HT-29 (cell line): ENCODE measurements at regions not wholly inside any gene's neighbourhood (a gene's known extent, or its start where the extent isn't known, plus 50 kb on each side); places are given as distances from the start of the nearest gene placed in this dataset.
"Not testable (repeated sequence)": the region's sequence is repeated elsewhere in the genome, so short reads cannot be mapped to it uniquely, and the experiment has no call there.

ENCODE experiments used
- DNase-seq: peaks from one replicate; pipeline ENCODE4 v3.0.0-alpha.2; 2015; ENCODE audit warnings: low spot score

DNA sequence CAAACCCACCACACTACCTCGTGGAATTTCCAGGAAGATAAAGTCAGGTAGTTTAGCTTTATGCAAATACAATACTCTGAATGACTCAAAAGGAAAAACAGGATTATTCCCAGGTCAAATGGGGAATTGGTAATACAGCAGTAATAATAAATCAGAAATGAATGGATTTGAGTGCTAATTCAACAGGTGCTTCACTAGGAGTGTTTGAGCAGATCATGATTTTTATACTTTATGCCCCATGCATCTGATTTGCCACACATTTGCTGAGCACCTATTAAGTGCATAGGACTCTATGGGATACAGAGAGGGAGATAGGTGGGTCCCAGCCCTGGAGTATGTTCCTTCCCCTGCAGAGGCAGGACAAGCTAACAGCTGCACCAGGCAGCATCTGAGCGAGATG, 381.4 kb upstream of the PODXL start:
- DNase-seq = no peak

DNA sequence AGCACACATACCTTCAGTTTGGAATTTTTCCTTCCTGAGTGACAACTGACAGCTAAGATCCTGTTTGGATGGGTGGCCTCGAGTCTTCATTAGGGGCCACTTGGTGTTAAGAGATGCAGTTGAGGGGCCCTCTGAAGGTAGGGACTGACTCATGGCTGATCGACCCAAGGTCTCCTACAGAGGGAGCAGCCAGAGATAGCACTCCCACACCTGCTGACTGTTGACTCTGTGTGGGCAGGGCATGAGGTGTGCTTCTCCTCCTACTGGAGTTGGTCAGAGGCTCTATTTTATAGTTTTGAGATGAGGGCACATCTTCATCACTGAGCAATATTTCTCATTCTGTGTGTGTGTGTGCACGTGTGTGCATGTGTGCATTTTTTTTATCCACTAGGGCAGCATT, 378.8 kb upstream of the PODXL start:
- DNase-seq = no peak

GRCh38 chr7:131934452-131934851, 378.0 kb upstream of the PODXL start:
- DNase-seq = no peak

- no peak for DNase-seq
Measured at GRCh38 chr7:131933751-131934289, 377.4 kb upstream of the PODXL start.

DNA sequence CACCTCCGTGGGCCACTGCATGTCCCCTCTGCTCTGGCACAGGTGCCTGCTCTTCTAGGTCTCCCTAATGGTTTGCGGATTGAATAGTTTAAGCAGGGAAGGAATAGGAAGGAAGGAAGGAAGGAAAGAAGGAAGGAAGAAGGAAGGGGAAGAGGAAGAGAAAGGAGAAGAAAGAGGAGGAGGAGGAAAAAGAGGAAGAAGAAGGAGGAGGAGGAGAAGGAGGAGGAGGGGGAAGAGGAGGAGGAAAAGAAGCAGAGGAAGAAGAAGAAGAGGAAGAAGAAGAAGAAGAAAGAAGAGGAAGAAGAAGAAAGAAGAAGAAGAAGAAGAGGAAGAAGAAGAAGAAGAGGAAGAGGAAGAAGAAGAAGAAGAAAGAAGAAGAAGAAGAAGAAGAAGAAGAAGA, 376.8 kb upstream of the PODXL start:
- DNase-seq = not testable (repeated sequence)

- DNase-seq = peak; percentile 16
Measured at GRCh38 chr7:131932271-131932670, 375.8 kb upstream of the PODXL start.

DNA sequence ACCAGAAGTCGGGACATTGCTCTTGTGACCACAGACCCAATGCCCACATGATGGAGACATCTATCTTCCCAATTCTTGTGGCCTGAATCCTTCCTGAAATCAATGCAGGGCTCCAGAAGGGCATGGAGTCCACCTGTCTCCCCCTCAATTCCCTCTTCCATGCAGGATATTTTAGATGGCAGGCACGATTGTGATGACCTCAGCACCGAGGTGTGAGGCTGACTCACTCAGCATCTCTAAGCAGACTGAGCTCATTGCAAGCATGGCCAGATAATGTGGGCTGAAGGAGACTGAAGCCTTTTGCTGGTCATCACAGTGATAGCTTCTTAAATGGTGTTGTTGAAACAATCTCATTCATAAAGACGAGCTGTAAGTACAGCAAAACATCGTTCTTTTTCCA, 374.9 kb upstream of the PODXL start:
- no peak for DNase-seq

DNA sequence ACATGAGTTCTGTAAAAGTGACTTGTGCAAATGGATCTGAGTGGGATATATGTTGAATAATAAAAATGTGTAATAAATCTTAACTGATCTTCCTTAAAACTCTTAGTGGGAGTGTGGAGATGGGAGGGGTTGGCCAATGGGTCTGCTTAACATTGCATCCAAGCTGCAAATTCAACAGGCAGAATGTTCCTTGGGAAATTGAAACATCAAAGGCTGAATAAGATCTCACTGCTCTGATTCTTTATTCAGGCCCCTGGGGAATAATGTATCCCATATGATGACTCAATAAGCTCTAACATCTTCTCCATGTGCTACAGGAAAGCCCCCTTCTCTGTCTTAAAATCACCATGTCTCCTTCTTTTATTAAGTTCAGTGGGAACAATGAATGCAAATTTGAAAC, 373.2 kb upstream of the PODXL start:
- no peak for DNase-seq

DNA sequence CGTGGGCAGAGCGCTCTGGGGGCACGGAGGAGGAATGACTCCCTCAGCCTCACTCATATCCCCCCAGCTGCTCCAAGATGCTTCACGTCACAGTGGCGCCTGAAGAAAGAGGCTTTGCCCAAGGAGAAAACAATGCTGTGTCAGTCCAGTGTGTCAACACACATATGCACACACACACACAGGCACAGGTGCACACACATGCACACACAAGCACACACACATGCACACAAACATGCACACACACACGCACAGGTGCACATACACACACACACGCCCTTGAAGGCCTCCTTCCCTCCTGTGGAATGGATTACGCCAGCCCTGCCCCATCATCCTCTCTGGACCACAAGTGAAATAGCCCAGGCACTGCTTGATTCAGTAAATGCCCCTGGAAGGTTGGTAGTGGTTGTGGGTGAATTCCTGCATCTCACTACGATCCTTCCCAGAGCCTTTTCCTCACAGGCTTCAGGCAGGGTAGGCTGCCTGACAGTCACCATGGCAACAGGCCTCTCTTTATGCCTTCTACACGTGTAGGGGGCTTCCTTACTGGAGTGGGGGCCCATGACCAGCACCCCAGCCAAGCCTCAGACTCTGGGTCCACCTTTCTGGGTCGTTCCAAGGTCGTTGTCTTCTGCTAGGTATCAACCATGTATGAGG, 371.5 kb upstream of the PODXL start:
- DNase-seq = no peak

GRCh38 chr7:131925636-131926035, 369.2 kb upstream of the PODXL start:
- no peak for DNase-seq

DNA sequence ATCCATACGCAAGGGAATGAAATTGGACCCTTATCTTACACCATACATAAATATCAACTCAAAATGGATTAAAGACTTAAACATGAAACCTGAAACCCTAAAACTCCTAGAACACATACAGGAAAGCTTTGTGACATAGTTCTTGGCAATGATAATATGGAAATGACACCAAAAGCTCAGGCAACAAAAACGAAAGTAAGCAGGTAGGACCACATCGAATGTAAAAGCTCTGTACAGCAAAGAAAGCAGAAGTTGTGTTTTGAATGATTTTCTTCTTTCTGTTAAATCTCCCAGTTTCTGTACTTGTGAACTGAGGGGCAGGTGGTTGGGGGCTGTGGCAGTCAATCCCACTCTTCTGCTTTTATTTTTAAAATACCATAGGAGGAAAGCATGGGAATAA, 368.4 kb upstream of the PODXL start:
- DNase-seq = no peak

GRCh38 chr7:131922948-131923347, 366.5 kb upstream of the PODXL start:
- DNase-seq = not testable (repeated sequence)

DNA sequence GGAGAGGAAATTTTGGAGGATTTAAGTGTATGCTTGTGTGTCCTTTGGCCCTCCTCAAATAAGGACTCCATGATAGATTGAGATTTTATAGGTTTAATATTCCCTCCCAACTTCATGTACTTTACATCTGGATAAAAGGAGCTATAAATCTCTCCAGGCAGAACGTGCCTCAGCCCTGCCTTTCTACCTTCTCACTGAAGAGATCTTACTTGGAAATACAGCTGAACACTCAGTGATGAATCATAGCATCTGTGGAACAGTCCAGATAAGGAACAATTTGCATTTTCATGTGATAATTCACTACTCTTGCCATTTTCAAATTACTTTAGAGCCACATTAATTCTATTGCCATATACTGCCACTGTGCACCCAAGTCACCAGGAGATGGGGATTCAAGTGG, 364.6 kb upstream of the PODXL start:
- DNase-seq = no peak

- no peak for DNase-seq
Measured at GRCh38 chr7:131919920-131920709, 363.7 kb upstream of the PODXL start.

DNA sequence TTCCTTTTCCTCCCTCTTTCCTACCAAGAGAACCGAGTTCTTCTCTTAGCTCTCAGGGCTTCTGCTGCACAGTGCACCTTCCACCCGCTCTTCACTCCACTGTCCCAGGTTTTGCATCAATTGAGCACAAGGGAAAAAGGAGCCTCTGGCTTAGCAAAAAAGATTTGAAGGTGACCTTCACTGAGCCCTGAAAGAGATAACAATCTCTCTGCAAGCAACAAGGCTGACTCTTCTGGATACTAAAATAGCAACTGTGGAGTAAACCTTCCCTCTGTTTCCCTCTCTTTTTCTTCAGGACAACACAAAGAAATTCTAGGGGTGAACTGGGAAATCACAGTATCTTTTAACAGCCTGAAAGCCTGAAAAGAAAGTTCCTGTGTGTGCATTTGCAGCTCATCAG, 354.7 kb upstream of the PODXL start:
- no peak for DNase-seq

- DNase-seq = no peak
Measured at GRCh38 chr7:131909151-131909768, 352.8 kb upstream of the PODXL start.

DNA sequence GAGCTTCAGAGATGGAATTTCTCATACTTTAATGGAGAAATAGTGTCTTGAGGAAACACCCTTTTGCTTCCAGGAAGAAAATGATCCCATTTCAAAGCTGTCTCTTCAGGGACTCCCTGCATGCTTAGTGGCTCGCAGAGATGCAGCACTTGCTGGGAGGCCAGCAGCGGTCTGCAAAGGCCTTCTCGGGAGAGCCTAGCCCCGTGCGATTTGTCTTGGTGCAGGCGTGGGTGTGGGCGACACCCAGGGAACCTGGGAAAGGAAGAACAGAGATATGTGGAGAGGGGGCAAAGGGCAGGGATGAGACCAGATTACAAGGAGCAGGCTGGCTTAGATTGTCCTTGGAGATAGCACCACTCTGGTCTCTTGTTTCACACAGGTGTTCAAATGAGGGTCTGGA, 352.3 kb upstream of the PODXL start:
- DNase-seq = no peak

DNA sequence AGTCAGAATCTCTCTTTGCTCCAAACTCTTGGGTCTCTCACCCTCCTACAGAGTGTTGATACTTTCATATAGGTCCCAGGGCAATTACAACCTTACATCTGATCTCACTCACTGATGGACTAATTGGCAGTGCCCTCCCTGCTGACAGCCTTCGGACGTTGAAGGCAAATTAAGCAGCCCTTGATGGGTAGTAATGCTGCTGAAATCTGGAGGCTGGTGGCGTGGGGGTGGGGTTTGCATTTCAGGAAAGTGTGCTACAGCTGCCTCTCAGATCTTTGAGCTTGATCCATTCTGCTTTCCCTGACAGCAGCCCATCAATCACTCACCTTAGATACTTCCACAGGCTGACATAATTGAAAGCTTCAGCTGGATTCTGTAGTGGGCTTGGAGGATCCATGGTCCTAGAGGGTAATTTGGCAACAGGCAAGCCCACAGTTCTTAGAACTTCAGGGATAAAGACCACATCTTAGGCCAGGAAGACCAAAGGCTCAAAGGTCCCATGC, 349.1 kb upstream of the PODXL start:
- DNase-seq = no peak

DNA sequence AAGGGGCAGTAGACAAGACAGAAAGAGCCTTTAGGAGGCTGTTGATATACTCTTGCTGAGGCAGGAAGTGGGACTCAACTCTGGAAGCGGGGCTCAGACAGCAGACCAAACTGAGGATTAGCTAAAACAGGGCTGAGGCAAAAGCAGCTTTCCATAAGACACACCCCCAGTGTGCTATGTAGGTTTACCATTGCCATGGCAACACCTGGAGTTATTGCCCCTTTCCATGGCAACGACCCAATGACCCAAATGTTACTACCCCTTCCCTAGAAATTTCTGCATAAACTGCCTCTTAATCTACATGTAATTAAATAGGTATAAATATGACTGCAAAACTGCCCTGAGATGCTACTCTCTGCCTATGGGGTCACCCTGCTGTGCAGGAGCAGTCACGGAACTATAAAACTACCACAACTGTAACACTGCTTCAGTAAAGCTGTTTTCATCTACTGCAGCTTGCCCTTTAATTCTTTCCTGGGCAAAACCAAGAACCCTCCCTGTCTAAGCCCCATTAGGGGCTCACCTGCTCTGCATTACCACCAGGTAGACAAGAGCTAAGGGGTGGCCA, 348.4 kb upstream of the PODXL start:
- DNase-seq = no peak

DNA sequence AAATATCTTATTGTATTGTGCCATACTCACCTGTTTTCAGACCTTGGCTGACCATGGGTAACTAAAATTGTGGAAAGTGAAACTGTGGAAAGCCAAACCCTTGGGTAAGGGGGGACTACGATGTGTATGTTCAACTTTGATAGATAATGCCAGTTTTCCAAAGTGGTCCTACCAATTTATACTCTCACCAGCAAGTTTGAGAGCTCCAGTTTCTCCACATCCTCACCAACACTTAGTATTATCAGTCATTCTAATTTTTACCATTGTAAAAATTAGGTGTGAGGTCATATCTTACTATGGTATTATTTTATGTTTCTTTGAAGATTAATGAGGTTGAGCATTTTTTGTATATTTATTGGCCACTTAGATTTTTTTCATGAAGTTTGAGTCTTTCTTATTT, 346.9 kb upstream of the PODXL start:
- no peak for DNase-seq

DNA sequence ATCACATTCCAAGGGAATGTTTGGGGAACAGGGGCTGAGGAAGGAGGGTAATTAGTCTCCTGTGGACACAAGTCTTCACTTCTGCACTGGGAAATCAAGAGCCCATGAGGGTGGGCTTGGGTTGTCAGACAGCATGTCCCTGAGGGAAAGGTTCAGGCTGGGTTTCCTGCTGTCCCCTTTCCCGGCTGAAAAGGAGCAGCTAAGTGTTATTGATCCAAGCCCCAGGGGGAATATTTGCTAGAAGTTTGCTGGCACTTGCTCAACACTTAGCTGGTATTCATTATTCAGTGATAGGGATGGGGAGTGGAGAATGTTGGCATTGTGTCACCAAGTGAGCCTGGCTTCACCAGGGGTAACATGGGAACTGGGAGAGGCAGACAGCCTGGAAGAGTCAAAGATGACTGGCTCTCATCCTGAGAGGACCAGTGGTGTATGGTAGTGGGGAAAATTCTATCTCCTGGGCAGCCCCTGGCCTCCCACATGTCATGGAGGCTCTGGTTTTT, 344.4 kb upstream of the PODXL start:
- DNase-seq = no peak
